CD4-positive, alpha-beta T cell (primary cell): ENCODE measurements at regions not wholly inside any gene's neighbourhood (a gene's known extent, or its start where the extent isn't known, plus 50 kb on each side); places are given as distances from the start of the nearest gene placed in this dataset.

Experiments used
- ATAC-seq: fragments of 200-7000 bp; cut with Tn5 transposase; one replicate; pipeline ENCODE4 v1.10.0; 2022; ENCODE audit warnings: mild to moderate bottlenecking; ENCODE audit not compliant: poor library complexity
- CTCF ChIA-PET: fragments of 350-600 bp; sonication (Branson Sonifier 250); formaldehyde crosslinking; loops from one replicate; lab custom pipeline; 2021; ENCODE audit warnings: antibody characterized with exemption, inconsistent platforms; lab: Charles Lee
- POLR2A ChIA-PET: fragments of 350-600 bp; sonication (Branson Sonifier 250); formaldehyde crosslinking; loops from one replicate; lab custom pipeline; 2021; ENCODE audit warnings: antibody characterized with exemption, inconsistent platforms; lab: Charles Lee
- DNase-seq, 14 experiments: peaks; one replicate each; pipeline ENCODE4 v3.0.0-alpha.2; 2013 to 2020; ENCODE audit warnings: mixed read lengths in 2 of 14
- H3K27ac ChIP-seq, 2 donors: one replicate each; pipeline versions ENCODE4 v1.5.1 to v1.7.0; 2013; ENCODE audit warnings: low read length in 2 of 2, low read depth in 1 of 2, mild to moderate bottlenecking in 1 of 2
- H3K27me3 ChIP-seq, 2 experiments: 1 replicate in 1 of 2; 2 replicates in 1 of 2; pipeline versions ENCODE4 v1.6.1 to v1.7.0; 2013; ENCODE audit warnings: low read length in 2 of 2, control low read depth in 1 of 2, mild to moderate bottlenecking in 1 of 2, moderate library complexity in 1 of 2; ENCODE audit not compliant: insufficient read depth in 2 of 2, control insufficient read depth in 1 of 2
- H3K36me3 ChIP-seq: one replicate; pipeline ENCODE4 v1.6.1; 2013; ENCODE audit warnings: low read length, control low read depth; ENCODE audit not compliant: insufficient read depth
- H3K4me1 ChIP-seq: one replicate; pipeline ENCODE4 v1.6.1; 2013; ENCODE audit warnings: low read length, control low read depth; ENCODE audit not compliant: insufficient read depth
- H3K4me3 ChIP-seq: one replicate; pipeline ENCODE4 v1.5.1; 2013; ENCODE audit warnings: mild to moderate bottlenecking, low read length, moderate library complexity
- H3K9me3 ChIP-seq, 2 experiments: 1 replicate in 1 of 2; 2 replicates in 1 of 2; pipeline versions ENCODE4 v1.6.1 to v1.7.0; 2013; ENCODE audit warnings: low read length in 2 of 2, mild to moderate bottlenecking in 2 of 2, control low read depth in 1 of 2, moderate library complexity in 1 of 2; ENCODE audit not compliant: control insufficient read depth in 1 of 2, insufficient read depth in 1 of 2
- H3K27ac Mint-ChIP-seq: one replicate; pipeline ENCODE4 v1.8.0; 2020; ENCODE audit warnings: mixed read lengths
- H3K27me3 Mint-ChIP-seq: one replicate; pipeline ENCODE4 v1.8.0; 2021; ENCODE audit warnings: mixed read lengths
- H3K36me3 Mint-ChIP-seq: one replicate; pipeline ENCODE4 v1.8.0; 2021; ENCODE audit warnings: low read depth, mixed read lengths
- H3K4me1 Mint-ChIP-seq: one replicate; pipeline ENCODE4 v1.8.0; 2021; ENCODE audit warnings: low read depth, mixed read lengths
- H3K4me3 Mint-ChIP-seq: one replicate; pipeline ENCODE4 v1.8.0; 2020; ENCODE audit warnings: mild to moderate bottlenecking, mixed read lengths
- H3K9me3 Mint-ChIP-seq: one replicate; pipeline ENCODE4 v1.8.0; 2020; ENCODE audit warnings: mixed read lengths
- intact Hi-C, 2 experiments: fragments of 100-400 bp; cut with DNase I in 1 of 2; cut with micrococcal nuclease in 1 of 2; formaldehyde crosslinking; loops; one replicate each; pipeline versions ENCODE4 v1.15.1 to v1.9.0; 2023 to 2025; cut with DNase I, micrococcal nuclease
- TF ChIP-seq, protein P1 (sequence below): fragments of 200-600 bp; IDR thresholded peaks from one replicate; pipeline ENCODE4 v1.8.0; 2022; ENCODE audit warnings: antibody characterized with exemption, mild to moderate bottlenecking

GRCh38 chr5:160488394-160489325, 67.0 kb downstream of the PTTG1 start:
- Mint-ChIP-seq H3K4me1 (peaks cover 32% of the 10 kb centered on the region), H3K9me3 (no peaks in the 10 kb centered on the region), H3K27me3 (no peaks in the 10 kb centered on the region), H3K36me3 (peaks cover 17% of the 10 kb centered on the region), H3K27ac (no peak overlapping the region), H3K4me3 (no peak overlapping the region)
- CTCF ChIA-PET: no interaction called here
- TF ChIP-seq, protein P1, sequence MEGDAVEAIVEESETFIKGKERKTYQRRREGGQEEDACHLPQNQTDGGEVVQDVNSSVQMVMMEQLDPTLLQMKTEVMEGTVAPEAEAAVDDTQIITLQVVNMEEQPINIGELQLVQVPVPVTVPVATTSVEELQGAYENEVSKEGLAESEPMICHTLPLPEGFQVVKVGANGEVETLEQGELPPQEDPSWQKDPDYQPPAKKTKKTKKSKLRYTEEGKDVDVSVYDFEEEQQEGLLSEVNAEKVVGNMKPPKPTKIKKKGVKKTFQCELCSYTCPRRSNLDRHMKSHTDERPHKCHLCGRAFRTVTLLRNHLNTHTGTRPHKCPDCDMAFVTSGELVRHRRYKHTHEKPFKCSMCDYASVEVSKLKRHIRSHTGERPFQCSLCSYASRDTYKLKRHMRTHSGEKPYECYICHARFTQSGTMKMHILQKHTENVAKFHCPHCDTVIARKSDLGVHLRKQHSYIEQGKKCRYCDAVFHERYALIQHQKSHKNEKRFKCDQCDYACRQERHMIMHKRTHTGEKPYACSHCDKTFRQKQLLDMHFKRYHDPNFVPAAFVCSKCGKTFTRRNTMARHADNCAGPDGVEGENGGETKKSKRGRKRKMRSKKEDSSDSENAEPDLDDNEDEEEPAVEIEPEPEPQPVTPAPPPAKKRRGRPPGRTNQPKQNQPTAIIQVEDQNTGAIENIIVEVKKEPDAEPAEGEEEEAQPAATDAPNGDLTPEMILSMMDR: no peak
- Histone ChIP-seq H3K27me3 (no peaks in the 10 kb centered on the region), H3K36me3 (peaks cover 7% of the 10 kb centered on the region), H3K27ac (no peak overlapping the region), H3K9me3 (no peaks in the 10 kb centered on the region), H3K4me3 (no peak overlapping the region), H3K4me1 (peaks cover 26% of the 10 kb centered on the region)
- ATAC-seq (no peak), DNase-seq (no peak)
- POLR2A ChIA-PET: no interaction called here
- intact Hi-C loops: no loop called here

DNA sequence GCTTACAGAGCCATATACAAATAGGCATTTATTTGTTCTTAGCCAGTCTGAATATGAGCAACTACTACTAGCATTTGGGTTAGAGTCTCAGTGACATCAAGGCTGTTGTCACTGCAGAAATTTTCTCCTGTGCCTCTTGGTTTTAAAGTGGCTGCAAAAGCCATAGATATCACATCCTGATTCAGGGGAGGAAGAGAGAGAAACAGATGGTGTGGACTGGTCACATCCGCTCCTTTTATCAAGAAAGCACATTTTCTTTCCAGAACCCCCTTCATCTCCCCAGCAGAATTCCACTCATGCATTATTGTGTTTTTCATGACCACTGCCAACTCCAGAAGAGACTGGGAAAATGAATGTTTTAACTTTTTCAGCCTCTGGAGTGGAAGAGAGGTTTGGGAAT, 69.8 kb downstream of the PTTG1 start:
- peaks cover 3% of the 10 kb centered on the region for H3K4me1 ChIP-seq
- no peaks in the 10 kb centered on the region for H3K27me3 Mint-ChIP-seq

GRCh38 chr5:160492565-160492964, 70.9 kb downstream of the PTTG1 start:
- ATAC-seq (no peak), DNase-seq (no peak)
- ChIA-PET CTCF (no interaction called here), POLR2A (no interaction called here)
- Histone ChIP-seq H3K9me3 (no peaks in the 10 kb centered on the region), H3K4me3 (no peak overlapping the region), H3K27ac (no peak overlapping the region), H3K36me3 (peaks cover 3% of the 10 kb centered on the region), H3K4me1 (no peaks in the 10 kb centered on the region), H3K27me3 (no peaks in the 10 kb centered on the region)
- Mint-ChIP-seq H3K27me3 (no peaks in the 10 kb centered on the region), H3K36me3 (no peaks in the 10 kb centered on the region), H3K4me1 (no peaks in the 10 kb centered on the region), H3K4me3 (no peak overlapping the region), H3K9me3 (no peaks in the 10 kb centered on the region), H3K27ac (no peak overlapping the region)
- TF ChIP-seq, protein P1: no peak
- intact Hi-C loops: no loop called here

More for the DNA sequence above, 69.8 kb downstream of the PTTG1 start:
- Histone ChIP-seq H3K27me3 (no peaks in the 10 kb centered on the region), H3K36me3 (peaks cover 3% of the 10 kb centered on the region), H3K27ac (no peak overlapping the region), H3K9me3 (no peaks in the 10 kb centered on the region), H3K4me3 (no peak overlapping the region)
- H3K4me3 Mint-ChIP-seq: no peak overlapping the region
- TF ChIP-seq, protein P1: no peak
- intact Hi-C loops: no loop called here
- no peak for DNase-seq
- ChIA-PET POLR2A (no interaction called here), CTCF (interaction anchor here (0.6 kb wide), 1 partner anchor 10 kb away, joined by 3 read pairs; no protein-coding TSS in a partner anchor)
- H3K4me1 Mint-ChIP-seq: peaks cover 11% of the 10 kb centered on the region
- H3K36me3 Mint-ChIP-seq: peaks cover 9% of the 10 kb centered on the region
- H3K9me3 Mint-ChIP-seq: no peaks in the 10 kb centered on the region
- H3K27ac Mint-ChIP-seq: no peak overlapping the region
- no peak for ATAC-seq
